Activated T-cell treated with anti-CD3 and anti-CD28 coated beads, Interleukin-2, amount 50 U/mL, for 4 hours (primary cell): ENCODE measurements at regions not wholly inside any gene's neighbourhood (a gene's known extent, or its start where the extent isn't known, plus 50 kb on each side); places are given as distances from the start of the nearest gene placed in this dataset.

Experiments used
- ATAC-seq, 2 donors: fragments of 200-7000 bp; cut with Tn5 transposase; one replicate each; pipeline ENCODE4 v1.10.0; 2021
- DNase-seq: peaks from one replicate; pipeline ENCODE4 v3.0.0-alpha.2; 2020
- H3K27me3 Mint-ChIP-seq: one replicate; pipeline ENCODE4 v1.8.0; 2021; ENCODE audit warnings: low read depth, mixed read lengths
- H3K36me3 Mint-ChIP-seq: one replicate; pipeline ENCODE4 v1.8.0; 2022; ENCODE audit warnings: mixed read lengths; ENCODE audit not compliant: insufficient read depth
- H3K4me1 Mint-ChIP-seq: one replicate; pipeline ENCODE4 v1.8.0; 2021; ENCODE audit warnings: low read depth, mixed read lengths
- H3K4me3 Mint-ChIP-seq: one replicate; pipeline ENCODE4 v1.8.0; 2021; ENCODE audit warnings: mild to moderate bottlenecking, moderate library complexity, mixed read lengths
- H3K9me3 Mint-ChIP-seq: one replicate; pipeline ENCODE4 v1.8.0; 2021; ENCODE audit warnings: mixed read lengths

DNA sequence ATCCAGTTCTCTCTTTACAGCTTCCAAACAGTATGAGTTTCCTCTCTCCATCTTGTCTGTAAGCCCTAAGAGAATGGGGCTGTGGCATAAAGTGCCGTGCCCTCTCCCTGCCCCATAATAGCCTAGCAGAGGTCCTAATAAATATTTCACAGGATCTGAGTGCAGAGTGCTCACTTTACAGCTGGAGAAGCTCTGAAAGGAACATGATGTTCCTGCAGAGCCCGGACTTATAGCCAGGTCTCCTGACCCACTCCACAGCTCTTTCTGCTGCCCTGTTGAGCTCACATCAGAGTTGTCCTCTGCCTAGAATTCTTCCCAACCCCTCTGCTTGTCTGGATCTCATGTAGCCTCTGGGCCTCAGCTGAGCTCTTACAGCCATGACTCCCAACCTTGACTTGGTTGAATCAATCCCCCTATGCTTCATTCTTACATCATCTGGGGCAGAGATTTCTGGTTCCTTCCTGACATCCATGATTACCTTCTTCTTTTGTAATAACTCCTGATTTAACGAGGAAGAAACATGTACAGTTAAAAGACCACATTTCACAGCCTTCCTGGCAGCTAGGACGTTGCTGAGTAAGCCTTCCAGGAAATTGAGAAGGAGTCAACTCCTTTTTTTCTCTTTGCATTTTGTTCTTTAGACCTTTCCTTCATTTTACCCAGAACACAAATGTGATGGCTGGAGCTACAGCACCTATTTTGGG is 135.3 kb downstream of the RPLP1 start:
- Mint-ChIP-seq H3K4me1 (peaks cover 4% of the 10 kb centered on the region), H3K4me3 (no peak overlapping the region), H3K9me3 (no peaks in the 10 kb centered on the region), H3K36me3 (no peaks in the 10 kb centered on the region), H3K27me3 (no peaks in the 10 kb centered on the region)
- no peak for ATAC-seq
- DNase-seq: no peak

- Mint-ChIP-seq H3K4me1 (peaks cover 2% of the 10 kb centered on the region), H3K27me3 (peaks cover under 1% of the 10 kb centered on the region), H3K4me3 (no peak overlapping the region), H3K36me3 (no peaks in the 10 kb centered on the region), H3K9me3 (no peaks in the 10 kb centered on the region)
- ATAC-seq: no peak
- no peak for DNase-seq
Observed at GRCh38 chr15:69590201-69590710, 137.6 kb downstream of the RPLP1 start.

- H3K4me1 Mint-ChIP-seq: peaks cover 2% of the 10 kb centered on the region
- H3K9me3 Mint-ChIP-seq: no peaks in the 10 kb centered on the region
- no peak overlapping the region for H3K4me3 Mint-ChIP-seq
- no peaks in the 10 kb centered on the region for H3K36me3 Mint-ChIP-seq
- ATAC-seq (no peak), DNase-seq (no peak)
- peaks cover 5% of the 10 kb centered on the region for H3K27me3 Mint-ChIP-seq
Observed at GRCh38 chr15:69590932-69591524, 138.4 kb downstream of the RPLP1 start.

- Mint-ChIP-seq H3K9me3 (no peaks in the 10 kb centered on the region), H3K4me1 (peaks cover 2% of the 10 kb centered on the region), H3K27me3 (peaks cover 6% of the 10 kb centered on the region), H3K36me3 (no peaks in the 10 kb centered on the region), H3K4me3 (no peak overlapping the region)
- DNase-seq (no peak), ATAC-seq (no peak)
Observed at GRCh38 chr15:69591905-69592508, 139.4 kb downstream of the RPLP1 start.

- no peak overlapping the region for H3K4me3 Mint-ChIP-seq
- H3K4me1 Mint-ChIP-seq: peaks cover 2% of the 10 kb centered on the region
- peaks cover 6% of the 10 kb centered on the region for H3K27me3 Mint-ChIP-seq
- ATAC-seq (no peak), DNase-seq (no peak)
- no peaks in the 10 kb centered on the region for H3K36me3 Mint-ChIP-seq
- no peaks in the 10 kb centered on the region for H3K9me3 Mint-ChIP-seq
Observed at GRCh38 chr15:69592954-69593353, 140.3 kb downstream of the RPLP1 start.

- Mint-ChIP-seq H3K4me3 (no peak overlapping the region), H3K27me3 (peaks cover 6% of the 10 kb centered on the region), H3K36me3 (no peaks in the 10 kb centered on the region), H3K4me1 (peaks cover 2% of the 10 kb centered on the region), H3K9me3 (no peaks in the 10 kb centered on the region)
- no peak for ATAC-seq
- no peak for DNase-seq
Observed at GRCh38 chr15:69593488-69593887, 140.9 kb downstream of the RPLP1 start.

DNA sequence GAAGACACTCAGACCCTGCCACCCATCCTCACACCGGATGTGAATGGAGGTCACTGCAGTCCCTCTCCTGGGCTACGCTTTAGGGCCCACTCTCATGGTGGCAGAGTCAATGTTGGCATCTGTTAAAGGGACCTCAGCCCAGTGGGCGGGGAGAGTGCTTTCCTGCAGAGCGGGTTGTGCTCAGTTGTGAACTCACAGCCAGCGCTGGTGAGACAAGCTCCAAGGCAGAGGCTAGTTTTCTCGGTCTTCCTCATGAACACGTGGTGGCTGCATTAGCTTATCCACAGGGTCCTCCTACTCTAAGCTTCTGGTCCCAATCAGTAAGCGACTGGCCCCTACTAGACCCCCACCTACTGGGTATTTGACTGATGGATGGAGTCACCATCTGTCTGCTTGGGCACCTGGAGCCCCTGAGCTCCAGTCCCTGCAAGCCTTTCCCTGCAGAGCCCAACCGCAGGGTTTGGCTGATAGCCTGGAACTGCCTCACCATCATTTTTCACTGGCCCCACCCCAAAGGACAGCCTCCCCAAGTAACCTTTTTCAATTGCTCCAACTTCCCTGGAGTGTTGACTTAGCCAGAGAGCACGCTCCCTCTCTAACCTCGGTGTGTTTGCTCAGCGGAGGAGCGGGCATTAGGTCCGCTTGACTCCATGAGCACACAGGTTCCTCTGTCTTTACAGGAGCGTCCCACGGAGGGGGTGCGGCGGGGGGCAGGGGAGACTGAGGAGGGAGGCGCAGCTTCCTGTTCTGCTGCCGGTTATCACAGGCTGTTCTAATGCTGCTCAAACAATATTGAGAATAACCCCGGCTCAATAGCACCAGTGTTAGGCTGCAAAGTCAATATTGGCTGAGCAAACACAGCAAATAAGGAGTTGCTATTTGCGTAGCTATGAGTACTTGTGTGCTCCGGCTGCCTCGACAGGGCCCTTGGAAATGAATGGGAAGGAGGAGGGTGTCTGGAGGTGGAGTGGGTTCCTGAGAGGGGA is 141.7 kb downstream of the RPLP1 start:
- Mint-ChIP-seq H3K27me3 (peaks cover 6% of the 10 kb centered on the region), H3K4me3 (no peak overlapping the region), H3K4me1 (peaks cover 2% of the 10 kb centered on the region), H3K36me3 (no peaks in the 10 kb centered on the region), H3K9me3 (no peaks in the 10 kb centered on the region)
- ATAC-seq: peak in 1 of 2 donors; percentile 32
- no peak for DNase-seq

DNA sequence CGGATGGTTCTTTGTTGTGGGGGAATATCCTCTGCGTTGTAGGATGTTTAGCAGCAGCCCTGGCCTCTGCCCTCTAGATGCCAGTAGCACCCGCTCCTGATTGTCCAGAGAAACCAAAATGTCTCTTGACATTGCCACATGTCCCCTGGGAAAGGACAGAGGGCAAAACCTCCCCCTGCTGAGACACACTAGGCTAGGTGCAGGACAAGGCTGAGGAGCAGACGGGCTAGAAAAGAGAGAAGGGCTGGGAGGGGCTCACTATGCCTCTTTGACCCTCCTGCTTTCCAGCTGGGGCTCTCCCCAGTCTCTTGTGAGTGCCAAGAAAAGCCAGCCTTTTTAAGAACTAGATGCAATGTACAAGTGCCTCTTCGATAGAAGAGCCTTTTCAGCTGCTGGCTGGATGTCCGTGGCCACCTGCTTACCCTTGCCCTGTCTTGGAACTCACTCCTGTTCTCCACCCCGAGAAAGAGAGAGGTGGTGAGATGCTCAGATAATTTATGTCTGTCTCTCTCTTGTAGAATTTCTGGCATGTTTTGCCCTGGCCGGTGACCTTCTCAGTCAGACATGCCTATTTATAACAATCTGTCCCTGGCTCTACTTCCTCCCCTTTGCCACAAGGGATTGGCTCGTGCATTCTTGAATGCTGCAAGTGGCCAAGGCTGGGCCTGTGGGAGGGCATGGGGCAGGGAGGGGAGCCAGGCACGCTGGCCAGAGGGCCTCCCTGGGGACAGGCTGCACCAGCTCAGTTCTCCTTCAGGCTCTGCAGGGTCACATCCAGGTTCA is 142.6 kb downstream of the RPLP1 start:
- H3K9me3 Mint-ChIP-seq: no peaks in the 10 kb centered on the region
- H3K27me3 Mint-ChIP-seq: peaks cover 6% of the 10 kb centered on the region
- ATAC-seq (no peak), DNase-seq (no peak)
- H3K36me3 Mint-ChIP-seq: no peaks in the 10 kb centered on the region
- peaks cover 2% of the 10 kb centered on the region for H3K4me1 Mint-ChIP-seq
- no peak overlapping the region for H3K4me3 Mint-ChIP-seq

DNA sequence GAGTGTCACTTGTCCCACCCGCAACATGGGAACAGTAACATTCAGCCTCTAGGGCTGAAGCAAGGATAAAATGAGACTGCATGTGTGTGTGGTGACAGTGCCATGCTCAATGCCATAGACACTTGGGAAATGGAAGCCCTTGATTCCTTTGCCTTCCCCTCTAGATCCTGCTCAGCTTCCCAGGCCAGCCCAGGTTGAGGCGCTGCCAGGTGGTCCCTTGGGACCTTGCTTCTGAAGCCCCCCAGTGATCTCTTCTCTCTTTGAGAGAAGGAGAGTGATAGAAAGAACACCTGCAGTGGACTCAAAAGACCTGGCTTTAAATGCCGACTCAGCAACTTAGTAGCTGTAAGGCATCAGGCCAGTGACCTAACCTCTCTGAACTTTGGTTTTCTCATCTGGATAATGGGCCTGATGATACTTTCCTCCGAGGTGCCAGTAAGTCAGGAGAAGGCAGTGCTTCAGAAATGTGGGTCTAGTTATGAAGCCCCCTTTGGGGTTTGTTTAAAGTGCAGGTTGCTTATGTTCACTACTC is 144.5 kb downstream of the RPLP1 start:
- H3K4me1 Mint-ChIP-seq: peaks cover 2% of the 10 kb centered on the region
- DNase-seq (no peak), ATAC-seq (no peak)
- no peaks in the 10 kb centered on the region for H3K9me3 Mint-ChIP-seq
- H3K4me3 Mint-ChIP-seq: no peak overlapping the region
- peaks cover 6% of the 10 kb centered on the region for H3K27me3 Mint-ChIP-seq
- H3K36me3 Mint-ChIP-seq: no peaks in the 10 kb centered on the region

- H3K4me3 Mint-ChIP-seq: no peak overlapping the region
- ATAC-seq (no peak), DNase-seq (no peak)
- H3K27me3 Mint-ChIP-seq: peaks cover 6% of the 10 kb centered on the region
- peaks cover 2% of the 10 kb centered on the region for H3K4me1 Mint-ChIP-seq
- H3K9me3 Mint-ChIP-seq: no peaks in the 10 kb centered on the region
- no peaks in the 10 kb centered on the region for H3K36me3 Mint-ChIP-seq
Observed at GRCh38 chr15:69599271-69599670, 146.7 kb downstream of the RPLP1 start.

DNA sequence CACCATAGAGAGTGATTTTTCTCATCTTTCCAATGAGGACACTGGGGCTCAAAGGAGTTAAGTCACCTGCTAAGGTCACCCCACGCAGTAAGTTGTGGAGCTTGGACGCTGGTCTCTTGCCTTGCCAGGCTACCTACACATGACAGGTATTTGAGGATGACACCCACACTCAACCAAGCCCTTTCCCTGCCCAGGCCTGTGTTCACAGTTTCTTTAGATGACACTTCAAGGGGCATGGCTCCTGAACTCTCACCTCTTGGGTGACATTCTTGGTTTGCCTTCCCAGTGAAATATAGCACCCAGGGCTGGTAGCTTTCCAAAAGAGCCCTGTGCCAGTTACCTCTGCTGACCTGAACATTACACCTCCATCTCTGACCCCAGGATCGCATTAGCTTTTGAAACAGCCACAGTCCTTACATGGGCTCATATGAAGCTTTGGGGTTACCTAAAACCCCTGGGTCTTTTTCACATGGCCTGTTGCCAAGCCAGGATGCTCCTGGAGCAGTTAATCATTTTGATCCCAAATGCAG is 148.0 kb downstream of the RPLP1 start:
- Mint-ChIP-seq H3K9me3 (no peaks in the 10 kb centered on the region), H3K4me3 (no peak overlapping the region), H3K4me1 (no peaks in the 10 kb centered on the region), H3K36me3 (no peaks in the 10 kb centered on the region), H3K27me3 (peaks cover 4% of the 10 kb centered on the region)
- DNase-seq (no peak), ATAC-seq (no peak)

GRCh38 chr15:69601711-69602504 is 149.3 kb downstream of the RPLP1 start:
- Mint-ChIP-seq H3K4me3 (no peak overlapping the region), H3K9me3 (no peaks in the 10 kb centered on the region), H3K4me1 (peaks cover 6% of the 10 kb centered on the region), H3K36me3 (no peaks in the 10 kb centered on the region), H3K27me3 (no peaks in the 10 kb centered on the region)
- ATAC-seq: no peak
- no peak for DNase-seq
